Lung (tissue), 11 donors: ENCODE measurements at regions not wholly inside any gene's neighbourhood (a gene's known extent, or its start where the extent isn't known, plus 50 kb on each side); places are given as distances from the start of the nearest gene placed in this dataset.

ENCODE experiments used
- ATAC-seq: fragments of 200-7000 bp; cut with Tn5 transposase; one replicate; pipeline ENCODE4 v1.9.1; 2020; ENCODE audit warnings: moderate number of reproducible peaks; ENCODE audit not compliant: insufficient read depth, low FRiP score
- DNase-seq, 3 donors: peaks; one replicate each; pipeline ENCODE4 v3.0.0-alpha.2; 2013 to 2017
- H3K27ac ChIP-seq, 2 donors: one replicate each; pipeline ENCODE4 v1.5.1; 2013; ENCODE audit warnings: mild to moderate bottlenecking in 2 of 2, moderate library complexity in 2 of 2, control low read depth in 1 of 2, inconsistent platforms in 1 of 2, low read depth in 1 of 2, low read length in 1 of 2
- H3K27me3 ChIP-seq, 3 donors: one replicate each; pipeline ENCODE4 v1.5.1; 2013; ENCODE audit warnings: low read length in 2 of 3; ENCODE audit not compliant: control insufficient read depth in 3 of 3, insufficient read depth in 3 of 3
- H3K36me3 ChIP-seq, 4 donors: one replicate each; pipeline ENCODE4 v1.5.1; 2013; ENCODE audit warnings: low read length in 4 of 4, mild to moderate bottlenecking in 1 of 4, moderate library complexity in 1 of 4; ENCODE audit not compliant: control insufficient read depth in 4 of 4, insufficient read depth in 4 of 4
- H3K4me1 ChIP-seq, 5 donors: one replicate each; pipeline ENCODE4 v1.5.1; 2013; ENCODE audit warnings: low read length in 5 of 5, mild to moderate bottlenecking in 2 of 5, moderate library complexity in 1 of 5; ENCODE audit not compliant: control insufficient read depth in 5 of 5, insufficient read depth in 5 of 5
- H3K4me3 ChIP-seq: one replicate; pipeline ENCODE4 v1.5.1; 2013; ENCODE audit warnings: mild to moderate bottlenecking, control low read depth, moderate library complexity
- H3K9ac ChIP-seq, 2 donors: one replicate each; pipeline ENCODE4 v1.5.1; 2013; ENCODE audit warnings: low read length in 2 of 2, control low read depth in 1 of 2; ENCODE audit not compliant: insufficient read depth in 1 of 2
- H3K9me3 ChIP-seq, 4 donors: one replicate each; pipeline ENCODE4 v1.5.1; 2013; ENCODE audit warnings: low read length in 3 of 4, mild to moderate bottlenecking in 1 of 4, moderate library complexity in 1 of 4; ENCODE audit not compliant: control insufficient read depth in 4 of 4, insufficient read depth in 3 of 4
- CTCF ChIP-seq: IDR thresholded peaks from 2 replicates; pipeline ENCODE4 v1.5.1; 2012; ENCODE audit warnings: mild to moderate bottlenecking; ENCODE audit errors: control extremely low read depth, extremely low read depth
- WGBS, 2 donors: extraction: QIAGEN DNeasy Blood & Tissue Kit; methylation state at CpG; one replicate each; pipeline ENCODE4 v1.1.7; 2013; 5-methylcytosine and 5-hydroxymethylcytosine counted together
- donor health status: control.
- donor health status: control.
- donor health status: Bipolar disorder and iron deficiency.
- donor health status: healthy.
- donor health status: DM: yes; HTN: yes; CAD: no.

GRCh38 chr22:47266329-47266728 lies 503.9 kb downstream of the TBC1D22A start:
- H3K9ac ChIP-seq, result no peak overlapping the region
- 89 to 95% methylated on average over 4 of the region's 4 CpGs for WGBS, 2 donors
- H3K27me3 ChIP-seq, result no peaks in the 10 kb centered on the region

GRCh38 chr22:47260551-47260950 lies 498.1 kb downstream of the TBC1D22A start:
- WGBS, 2 donors, result 75 to 81% methylated on average over 5 of the region's 5 CpGs
- no peak overlapping the region for H3K27ac ChIP-seq
- no peaks in the 10 kb centered on the region for H3K4me1 ChIP-seq
- no peaks in the 10 kb centered on the region for H3K36me3 ChIP-seq
- no peak for ATAC-seq
- H3K9me3 ChIP-seq, result peaks cover 0 to 2% (median 0%) of the 10 kb centered on the region in 4 donors
- no peak for DNase-seq
- no peak overlapping the region for H3K9ac ChIP-seq
- peaks cover 0 to 4% (median 3%) of the 10 kb centered on the region in 3 donors for H3K27me3 ChIP-seq
- no peak for TF ChIP-seq CTCF
- no peak overlapping the region for H3K4me3 ChIP-seq

More at GRCh38 chr22:47266329-47266728, 503.9 kb downstream of the TBC1D22A start:
- no peak overlapping the region for H3K27ac ChIP-seq
- no peak overlapping the region for H3K4me3 ChIP-seq
- DNase-seq, result no peak
- H3K36me3 ChIP-seq, result no peaks in the 10 kb centered on the region
- H3K9me3 ChIP-seq, result peaks cover 0 to 20% (median 0%) of the 10 kb centered on the region in 4 donors
- peaks cover 0 to 7% (median 0%) of the 10 kb centered on the region in 5 donors for H3K4me1 ChIP-seq
- TF ChIP-seq CTCF, result no peak
- ATAC-seq, result no peak

GRCh38 chr22:47259990-47260389 lies 497.5 kb downstream of the TBC1D22A start:
- Histone ChIP-seq H3K4me1 (no peaks in the 10 kb centered on the region), H3K27me3 (peaks cover 0 to 4% (median 3%) of the 10 kb centered on the region in 3 donors), H3K4me3 (no peak overlapping the region), H3K9ac (no peak overlapping the region), H3K9me3 (peaks cover 0 to 2% (median 0%) of the 10 kb centered on the region in 4 donors), H3K36me3 (no peaks in the 10 kb centered on the region), H3K27ac (no peak overlapping the region)
- no peak for DNase-seq
- no peak for TF ChIP-seq CTCF
- WGBS, 2 donors, result 90 to 91% methylated on average over 5 of the region's 5 CpGs
- ATAC-seq, result no peak

GRCh38 chr22:47259049-47259448 lies 496.6 kb downstream of the TBC1D22A start:
- Histone ChIP-seq H3K27me3 (peaks cover 0 to 4% (median 3%) of the 10 kb centered on the region in 3 donors), H3K4me1 (no peaks in the 10 kb centered on the region), H3K9me3 (peaks cover 0 to 2% (median 0%) of the 10 kb centered on the region in 4 donors), H3K27ac (no peak overlapping the region), H3K36me3 (no peaks in the 10 kb centered on the region), H3K9ac (no peak overlapping the region), H3K4me3 (no peak overlapping the region)
- ATAC-seq (no peak), DNase-seq (no peak)
- WGBS, 2 donors, result 81 to 82% methylated on average over 6 of the region's 6 CpGs
- no peak for TF ChIP-seq CTCF
